Tibial artery (tissue), 4 donors: ENCODE measurements at regions not wholly inside any gene's neighbourhood (a gene's known extent, or its start where the extent isn't known, plus 50 kb on each side); places are given as distances from the start of the nearest gene placed in this dataset.

Source experiments
- DNase-seq, 2 donors: peaks; one replicate each; pipeline ENCODE4 v3.0.0-alpha.2; 2019
- H3K27ac ChIP-seq, 2 donors: fragments of 200-600 bp; sonication (generic) in 1 of 2; 1 replicate in 1 of 2; 2 replicates in 1 of 2; pipeline ENCODE4 v1.5.1; 2018 to 2019; ENCODE audit warnings: mild to moderate bottlenecking in 1 of 2
- H3K27me3 ChIP-seq, 2 donors: fragments of 200-600 bp; sonication (generic) in 1 of 2; one replicate each; pipeline versions ENCODE4 v1.5.1 to v1.6.0; 2016 to 2019
- H3K36me3 ChIP-seq, 3 donors: fragments of 200-600 bp; sonication (generic) in 2 of 3; one replicate each; pipeline ENCODE4 v1.5.1; 2016 to 2019; ENCODE audit warnings: mild to moderate bottlenecking in 2 of 3
- H3K4me1 ChIP-seq, 4 donors: fragments of 200-600 bp; sonication (generic) in 2 of 4; 1 replicate in 3 of 4; 2 replicates in 1 of 4; pipeline ENCODE4 v1.5.1; 2016 to 2019
- H3K4me3 ChIP-seq, 2 donors: fragments of 200-600 bp; sonication (generic) in 1 of 2; 1 replicate in 1 of 2; 2 replicates in 1 of 2; pipeline ENCODE4 v1.5.1; 2018 to 2019; ENCODE audit warnings: mild to moderate bottlenecking in 2 of 2
- H3K9me3 ChIP-seq, 3 donors: fragments of 200-600 bp; sonication (generic) in 1 of 3; one replicate each; pipeline ENCODE4 v1.5.1; 2016 to 2019
- intact Hi-C: fragments of 100-400 bp; cut with DNase I; formaldehyde crosslinking; loops from one replicate; pipeline ENCODE4 v1.15.0; 2023; ENCODE audit warnings: low total_unique reads
- TF ChIP-seq, protein P1 (sequence below), 2 experiments: fragments of 200-600 bp in 1 of 2; fragments of 450-650 bp in 1 of 2; IDR thresholded peaks; one replicate each; pipeline ENCODE4 v1.5.1; 2017 to 2019; ENCODE audit warnings: antibody characterized with exemption in 2 of 2, mild to moderate bottlenecking in 1 of 2, moderate library complexity in 1 of 2

DNA sequence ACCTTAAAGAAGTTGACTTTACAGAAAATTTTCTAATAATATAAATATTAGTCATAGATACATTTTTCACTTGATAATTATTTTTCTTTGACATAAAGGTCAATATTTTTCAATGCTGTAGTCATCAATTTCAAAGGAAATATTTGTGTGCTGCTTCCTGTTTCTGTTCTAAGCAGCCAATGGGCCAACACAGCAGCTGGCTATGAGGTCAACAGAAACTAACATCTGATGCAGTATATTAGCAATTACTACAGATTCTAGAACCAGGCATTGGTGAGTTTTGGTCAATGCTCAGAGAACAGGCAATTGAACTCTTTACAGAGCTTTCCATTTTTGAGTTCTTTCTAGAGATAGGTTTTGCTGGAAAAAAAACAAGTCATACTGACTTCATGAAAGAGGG, 669.6 kb upstream of the NRSN1 start:
- intact Hi-C loops = no loop called here
- no peak overlapping the region for H3K4me3 ChIP-seq
- H3K36me3 ChIP-seq = no peaks in the 10 kb centered on the region
- DNase-seq = no peak
- H3K4me1 ChIP-seq = no peaks in the 10 kb centered on the region
- H3K9me3 ChIP-seq = no peaks in the 10 kb centered on the region
- no peaks in the 10 kb centered on the region for H3K27me3 ChIP-seq
- TF ChIP-seq, protein P1, sequence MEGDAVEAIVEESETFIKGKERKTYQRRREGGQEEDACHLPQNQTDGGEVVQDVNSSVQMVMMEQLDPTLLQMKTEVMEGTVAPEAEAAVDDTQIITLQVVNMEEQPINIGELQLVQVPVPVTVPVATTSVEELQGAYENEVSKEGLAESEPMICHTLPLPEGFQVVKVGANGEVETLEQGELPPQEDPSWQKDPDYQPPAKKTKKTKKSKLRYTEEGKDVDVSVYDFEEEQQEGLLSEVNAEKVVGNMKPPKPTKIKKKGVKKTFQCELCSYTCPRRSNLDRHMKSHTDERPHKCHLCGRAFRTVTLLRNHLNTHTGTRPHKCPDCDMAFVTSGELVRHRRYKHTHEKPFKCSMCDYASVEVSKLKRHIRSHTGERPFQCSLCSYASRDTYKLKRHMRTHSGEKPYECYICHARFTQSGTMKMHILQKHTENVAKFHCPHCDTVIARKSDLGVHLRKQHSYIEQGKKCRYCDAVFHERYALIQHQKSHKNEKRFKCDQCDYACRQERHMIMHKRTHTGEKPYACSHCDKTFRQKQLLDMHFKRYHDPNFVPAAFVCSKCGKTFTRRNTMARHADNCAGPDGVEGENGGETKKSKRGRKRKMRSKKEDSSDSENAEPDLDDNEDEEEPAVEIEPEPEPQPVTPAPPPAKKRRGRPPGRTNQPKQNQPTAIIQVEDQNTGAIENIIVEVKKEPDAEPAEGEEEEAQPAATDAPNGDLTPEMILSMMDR (IDR thresholded peaks at IDR 0.05) = no peak
- H3K27ac ChIP-seq = no peak overlapping the region

DNA sequence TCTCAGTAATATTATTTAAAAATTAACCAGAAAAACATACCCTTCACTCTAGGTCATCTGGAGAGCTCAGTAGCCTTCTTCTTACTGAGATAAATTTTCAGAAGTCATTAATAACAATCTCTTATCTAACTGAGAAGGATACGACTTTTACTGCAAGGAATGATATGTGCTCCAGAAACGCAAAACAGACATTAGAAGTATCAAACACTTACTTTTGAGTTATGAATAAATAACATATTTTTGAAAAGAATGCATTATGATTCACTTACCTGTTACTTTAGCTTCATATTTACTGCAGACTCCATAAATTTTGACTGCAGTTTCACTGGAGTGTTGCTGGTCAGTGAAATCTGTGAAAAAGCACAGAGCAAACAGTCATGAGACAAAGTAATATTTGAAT, 668.7 kb upstream of the NRSN1 start:
- Histone ChIP-seq H3K36me3 (no peaks in the 10 kb centered on the region), H3K4me3 (no peak overlapping the region), H3K27me3 (no peaks in the 10 kb centered on the region), H3K27ac (no peak overlapping the region), H3K4me1 (no peaks in the 10 kb centered on the region), H3K9me3 (no peaks in the 10 kb centered on the region)
- no peak for DNase-seq
- TF ChIP-seq, protein P1 (IDR thresholded peaks at IDR 0.05) = no peak
- intact Hi-C loops = no loop called here

DNA sequence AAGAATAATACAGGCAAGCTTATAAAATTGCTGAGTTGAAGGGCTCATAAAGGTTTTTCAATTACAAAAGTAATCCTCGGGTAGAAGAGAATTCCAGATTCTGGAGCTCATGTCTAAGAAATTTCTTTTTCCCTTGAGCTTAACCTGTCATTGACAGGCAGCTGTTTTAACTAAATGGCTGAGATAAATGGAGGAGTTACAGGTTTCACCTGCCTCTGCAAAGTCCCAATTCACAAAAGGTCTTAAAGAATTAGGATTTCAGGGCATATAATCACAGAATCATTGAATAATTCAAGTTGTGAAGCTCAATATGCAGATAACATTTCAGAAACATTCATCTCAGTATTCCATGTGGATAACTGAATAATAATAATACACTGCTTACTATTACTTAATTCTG, 660.1 kb upstream of the NRSN1 start:
- Histone ChIP-seq H3K9me3 (no peaks in the 10 kb centered on the region), H3K4me1 (no peaks in the 10 kb centered on the region), H3K27ac (no peak overlapping the region), H3K27me3 (no peaks in the 10 kb centered on the region), H3K36me3 (no peaks in the 10 kb centered on the region), H3K4me3 (no peak overlapping the region)
- intact Hi-C loops = no loop called here
- DNase-seq = no peak
- TF ChIP-seq, protein P1 (IDR thresholded peaks at IDR 0.05) = no peak

DNA sequence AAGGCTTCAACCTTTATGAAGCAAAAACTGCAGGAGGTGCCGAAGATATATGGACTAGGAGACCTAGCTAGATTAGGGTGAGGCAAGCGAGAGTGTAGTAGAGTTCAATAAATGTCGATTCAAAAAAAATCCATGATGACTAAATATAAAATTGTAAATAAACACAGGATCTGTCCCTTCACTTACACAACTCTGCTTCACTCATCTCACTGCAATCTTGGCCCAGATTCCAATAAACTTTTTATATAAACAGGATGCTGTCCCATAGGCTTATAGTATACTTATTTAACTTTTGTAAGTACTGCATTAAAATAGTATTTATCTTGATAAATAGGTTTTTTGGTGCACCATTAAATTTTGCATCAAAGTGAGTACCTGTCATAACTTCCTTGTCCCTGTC, 648.4 kb upstream of the NRSN1 start:
- no peak overlapping the region for H3K27ac ChIP-seq
- no peaks in the 10 kb centered on the region for H3K4me1 ChIP-seq
- intact Hi-C loops = no loop called here
- TF ChIP-seq, protein P1 (IDR thresholded peaks at IDR 0.05) = no peak
- no peaks in the 10 kb centered on the region for H3K27me3 ChIP-seq
- DNase-seq = no peak
- no peaks in the 10 kb centered on the region for H3K36me3 ChIP-seq
- H3K9me3 ChIP-seq = peaks cover 0 to 8% (median 0%) of the 10 kb centered on the region in 3 donors
- H3K4me3 ChIP-seq = no peak overlapping the region

DNA sequence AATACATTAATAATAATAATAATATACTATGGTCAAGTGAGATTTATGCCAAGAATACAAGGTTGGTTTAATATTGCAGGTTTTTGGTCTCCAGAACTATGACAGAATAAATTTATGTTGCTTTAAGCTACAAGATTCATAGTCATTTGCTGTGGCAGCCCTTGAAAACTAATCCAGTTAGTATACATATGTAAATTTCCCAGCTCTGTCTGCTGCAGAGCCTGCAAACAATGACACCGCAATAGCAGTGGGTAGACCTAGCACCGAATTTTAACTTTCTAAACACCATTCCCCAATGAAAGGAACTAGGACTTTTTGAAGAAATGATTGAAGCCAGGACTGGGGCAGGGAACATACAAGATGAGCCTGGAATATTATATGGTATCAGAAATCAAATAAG, 647.7 kb upstream of the NRSN1 start:
- no peak for DNase-seq
- Histone ChIP-seq H3K36me3 (no peaks in the 10 kb centered on the region), H3K9me3 (peaks cover 0 to 5% (median 0%) of the 10 kb centered on the region in 3 donors), H3K4me1 (no peaks in the 10 kb centered on the region), H3K4me3 (no peak overlapping the region), H3K27ac (no peak overlapping the region), H3K27me3 (no peaks in the 10 kb centered on the region)
- TF ChIP-seq, protein P1 (IDR thresholded peaks at IDR 0.05) = no peak
- intact Hi-C loops = no loop called here

DNA sequence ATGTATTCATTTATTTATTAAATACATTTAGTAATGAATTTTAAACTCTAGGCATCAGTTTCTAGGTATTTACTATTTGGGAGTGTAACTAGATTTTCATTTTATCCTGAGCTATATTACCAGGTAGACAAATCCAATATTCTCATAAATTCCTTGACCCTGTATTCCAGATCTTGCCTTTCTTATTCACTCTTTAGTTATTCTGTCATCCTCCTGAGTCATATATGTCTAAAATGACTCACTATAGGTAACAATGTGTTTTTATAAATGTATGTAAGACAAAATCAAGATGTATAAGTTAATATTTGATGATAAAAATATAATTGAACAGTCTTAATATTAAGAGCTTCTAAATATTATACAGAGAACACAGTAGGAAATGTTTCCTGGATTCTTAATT, 642.1 kb upstream of the NRSN1 start:
- no peaks in the 10 kb centered on the region for H3K4me1 ChIP-seq
- no peaks in the 10 kb centered on the region for H3K27me3 ChIP-seq
- DNase-seq = no peak
- no peaks in the 10 kb centered on the region for H3K9me3 ChIP-seq
- no peak overlapping the region for H3K4me3 ChIP-seq
- intact Hi-C loops = no loop called here
- H3K36me3 ChIP-seq = no peaks in the 10 kb centered on the region
- TF ChIP-seq, protein P1 (IDR thresholded peaks at IDR 0.05) = no peak
- H3K27ac ChIP-seq = no peak overlapping the region
